DMS114 treated with DMSO at 0.1 percent for 48 hours (cell line): ENCODE measurements at regions not wholly inside any gene's neighbourhood (a gene's known extent, or its start where the extent isn't known, plus 50 kb on each side); places are given as distances from the start of the nearest gene placed in this dataset.

Source experiments
- DNase-seq: peaks from one replicate; lab custom pipeline; 2025; ENCODE audit not compliant: unreplicated experiment; lab: John Stamatoyannopoulos, UW

DNA sequence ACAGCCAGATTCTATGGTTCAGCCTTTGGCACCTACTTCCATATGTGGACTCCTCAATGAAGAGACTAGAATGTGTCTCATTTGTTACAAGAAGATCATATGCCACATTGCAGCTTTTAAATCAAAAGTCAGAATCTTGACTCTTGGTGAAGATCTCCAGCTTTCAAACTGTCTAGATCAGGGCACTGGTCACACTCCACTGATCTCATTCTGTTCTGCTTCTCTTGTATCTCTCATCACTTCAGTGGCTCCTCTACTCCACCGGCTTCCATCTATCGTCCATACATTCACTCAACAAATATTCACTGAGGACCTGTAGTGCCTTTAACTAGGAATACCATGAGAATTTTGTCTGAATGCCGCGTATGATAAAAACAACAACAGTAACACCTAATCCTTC, 203.3 kb upstream of the LPP start:
- no peak for DNase-seq

DNA sequence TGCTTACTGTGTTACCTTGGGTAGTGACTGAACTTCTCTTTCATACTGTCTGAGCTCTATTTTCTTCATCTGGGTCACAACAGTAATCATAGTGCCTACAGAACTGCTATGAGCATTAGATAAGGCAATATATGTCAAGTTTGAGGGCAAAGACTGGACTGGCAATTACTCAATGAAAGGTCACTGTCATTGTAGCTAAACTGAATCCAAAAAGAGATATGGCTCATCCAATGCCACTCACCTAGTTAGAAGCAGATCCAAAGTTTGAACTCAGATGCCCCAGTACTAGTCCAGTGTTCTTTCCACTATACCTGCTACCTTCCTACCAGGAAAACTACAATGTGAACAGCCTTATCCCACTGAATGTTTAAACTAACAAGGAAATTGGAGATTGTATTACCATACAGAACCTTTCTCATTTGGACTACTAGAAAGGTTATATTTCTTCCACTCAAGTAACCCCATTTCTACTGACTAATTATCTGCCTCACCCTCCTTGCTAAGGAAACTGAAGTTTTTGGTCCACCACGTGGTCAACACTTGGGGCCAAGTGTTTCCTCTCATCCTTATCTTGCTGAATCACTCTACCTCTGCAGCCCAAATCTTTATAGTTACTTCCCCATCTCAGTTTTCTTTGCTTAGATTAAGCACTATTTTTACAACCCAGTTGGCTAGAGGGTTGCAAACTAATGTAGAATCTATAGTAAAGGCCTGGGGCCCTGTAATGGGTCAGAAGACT, 202.3 kb upstream of the LPP start:
- no peak for DNase-seq

DNA sequence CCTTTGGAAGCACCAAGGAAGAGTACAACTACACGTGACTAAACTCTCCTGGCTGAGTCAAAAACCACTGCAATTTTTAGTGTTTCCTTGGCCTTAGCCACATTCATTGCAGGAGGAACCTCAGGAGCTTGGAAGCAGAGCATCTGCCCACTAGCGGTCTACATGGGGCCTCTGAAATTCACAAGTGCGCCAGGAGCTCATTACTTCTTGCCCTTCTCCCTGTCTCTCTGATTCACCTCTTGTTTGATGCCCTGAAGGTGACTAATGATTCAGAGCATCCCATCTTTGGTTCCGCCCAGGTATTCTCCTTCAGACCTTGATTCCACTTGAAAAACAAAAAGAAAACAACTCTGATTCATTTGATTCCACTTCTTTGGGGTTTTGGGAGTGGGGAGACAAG, 201.1 kb upstream of the LPP start:
- DNase-seq, result no peak

DNA sequence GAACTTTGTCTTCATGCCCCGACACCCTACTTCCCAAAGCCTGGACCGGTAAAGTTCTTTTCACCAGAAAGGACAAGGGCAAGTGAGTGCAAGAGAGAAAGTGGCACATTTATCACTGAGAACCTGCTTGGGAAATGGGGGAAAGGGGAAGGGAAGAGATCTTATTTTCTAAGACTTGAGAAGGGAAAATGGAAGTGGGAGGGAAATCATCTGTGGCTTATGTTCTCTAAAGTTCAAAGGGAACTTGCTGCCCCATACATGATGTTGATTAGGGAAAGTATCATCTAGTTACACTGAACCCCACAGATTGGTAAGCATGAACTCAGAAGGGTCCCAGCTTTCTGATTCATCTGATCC, 199.5 kb upstream of the LPP start:
- no peak for DNase-seq

DNA sequence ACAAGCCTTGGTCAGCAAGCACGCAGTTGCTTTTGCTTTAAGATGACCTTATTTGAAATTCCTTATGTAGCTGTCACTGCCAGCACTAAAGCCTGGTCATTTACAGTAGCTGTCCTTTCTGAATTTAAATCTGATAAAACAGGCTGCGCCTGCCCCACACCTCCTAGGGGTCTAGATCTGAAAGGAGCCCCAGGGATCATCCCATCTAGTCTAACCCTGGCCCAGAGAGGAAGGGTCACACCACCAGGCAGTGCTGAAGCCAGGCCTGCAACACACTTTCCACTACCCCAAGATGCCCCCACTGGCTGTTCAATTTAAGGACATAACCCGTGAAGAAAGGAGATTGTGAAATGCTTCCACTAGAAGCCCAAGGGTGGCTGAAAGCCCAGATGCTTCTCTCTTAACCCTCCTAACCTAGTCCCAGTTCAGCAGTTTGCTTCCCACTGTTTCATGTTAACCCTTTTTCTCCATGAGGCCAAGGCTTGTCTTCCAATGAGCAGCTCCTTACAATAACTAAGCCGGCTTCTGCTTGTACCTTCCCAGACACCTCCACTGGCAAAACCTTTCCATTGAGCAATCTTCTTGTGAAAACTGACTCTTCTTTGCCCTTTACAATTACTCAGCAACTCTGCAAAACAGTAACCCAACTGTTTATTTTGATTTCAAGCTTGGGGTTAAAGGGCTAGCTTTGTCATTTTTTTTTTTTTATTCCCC, 198.9 kb upstream of the LPP start:
- no peak for DNase-seq

DNA sequence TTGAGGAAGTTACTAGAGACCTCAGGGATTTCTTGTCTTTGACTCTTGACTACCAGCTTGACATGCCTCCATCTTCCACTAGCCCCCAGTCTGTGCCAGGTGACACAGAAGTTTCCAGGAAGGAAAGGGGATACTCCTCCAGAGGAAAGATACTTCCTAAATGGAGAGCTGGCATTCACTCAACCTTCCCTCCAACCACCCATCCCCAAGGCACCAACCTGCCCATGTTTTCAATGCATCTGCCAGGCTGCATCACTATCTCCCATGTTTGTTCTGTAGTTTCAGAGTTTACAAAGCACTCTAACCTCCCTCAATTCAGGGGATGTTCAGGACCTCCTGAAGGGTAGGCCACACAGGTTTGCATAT, 198.4 kb upstream of the LPP start:
- peak; percentile 1 for DNase-seq

DNA sequence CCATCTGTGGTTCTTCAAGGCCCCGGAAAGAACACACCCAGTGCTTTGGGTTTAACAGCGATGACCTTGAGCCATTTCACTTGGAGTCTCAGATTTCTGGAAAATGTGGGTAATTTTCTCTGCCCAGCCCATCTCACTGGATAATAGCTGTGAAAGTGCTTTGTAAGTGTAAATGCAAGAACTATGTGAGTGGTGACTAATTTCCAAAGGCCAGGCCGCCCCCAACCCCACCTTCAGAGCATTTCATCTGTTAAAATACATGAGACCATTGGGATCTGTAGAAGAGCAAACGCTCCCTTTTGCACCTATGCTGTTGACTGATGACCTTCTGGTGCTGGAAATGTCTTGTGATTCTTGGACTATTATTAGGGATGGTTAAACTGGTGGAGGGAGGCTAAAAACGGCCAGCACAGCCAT, 196.8 kb upstream of the LPP start:
- no peak for DNase-seq

DNA sequence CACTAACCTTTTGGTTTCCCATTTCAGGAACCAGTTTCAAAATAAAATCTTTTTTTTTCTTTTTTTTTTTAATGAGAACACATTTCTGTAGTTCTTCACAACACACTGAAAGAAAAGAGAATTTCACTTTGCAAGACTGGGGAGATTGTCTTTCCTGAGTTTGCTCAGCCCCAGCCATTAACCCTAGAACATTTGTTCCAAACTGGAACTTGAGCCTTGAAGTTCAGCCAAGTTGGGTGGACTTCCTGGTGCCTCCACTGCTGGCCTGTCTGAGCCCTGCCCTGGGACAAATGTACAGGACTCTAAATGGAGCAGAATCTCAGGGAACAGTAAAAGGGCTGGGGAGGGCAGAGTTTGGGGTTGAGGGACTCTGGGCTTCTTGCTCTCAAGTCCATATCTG, 196.4 kb upstream of the LPP start:
- DNase-seq, result no peak

DNA sequence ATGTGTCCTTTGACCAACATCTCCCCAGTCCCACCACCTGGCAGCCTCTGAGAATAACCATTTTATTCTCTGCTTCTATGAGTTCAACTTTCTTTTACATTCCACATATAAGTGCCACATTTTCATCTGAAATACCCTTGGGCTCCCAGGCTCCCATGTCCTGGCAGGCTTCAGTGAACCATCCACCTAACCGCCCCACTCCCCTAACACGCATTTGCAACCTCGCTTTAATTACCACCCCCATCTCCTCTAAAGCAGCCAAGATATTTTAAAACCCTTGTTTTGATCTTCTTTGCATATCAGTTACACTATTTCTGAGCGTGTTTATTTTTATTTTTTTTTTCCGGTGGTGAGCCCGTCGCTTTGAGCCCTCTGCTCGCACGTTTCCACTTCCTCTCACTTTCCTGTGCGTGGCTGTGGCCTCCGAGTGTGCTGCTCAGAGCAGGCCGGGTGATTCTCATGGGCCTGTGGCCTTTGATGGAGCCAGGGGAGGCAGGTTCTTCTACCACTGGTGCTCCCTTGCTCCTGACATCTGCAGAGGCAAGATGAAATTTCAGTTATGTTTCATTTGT, 195.4 kb upstream of the LPP start:
- no peak for DNase-seq

DNA sequence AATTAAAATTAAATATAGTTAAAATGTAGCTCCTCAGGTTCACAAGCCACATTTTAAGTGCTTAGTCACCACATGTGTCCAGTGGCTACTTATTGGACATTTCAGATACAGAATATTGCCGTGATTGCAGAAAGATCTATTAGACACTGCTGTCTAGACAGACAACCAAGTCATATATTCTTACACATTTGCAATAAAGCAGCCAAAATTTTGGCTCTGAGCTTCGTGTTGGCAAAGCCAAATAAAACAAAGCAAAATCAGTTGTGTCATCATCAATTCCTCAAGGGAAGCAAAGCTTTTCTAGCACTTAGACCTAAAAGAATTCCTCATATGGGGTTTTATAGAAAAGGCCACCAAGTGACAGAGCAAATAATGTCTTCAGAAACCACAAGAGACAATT, 193.1 kb upstream of the LPP start:
- no peak for DNase-seq

DNA sequence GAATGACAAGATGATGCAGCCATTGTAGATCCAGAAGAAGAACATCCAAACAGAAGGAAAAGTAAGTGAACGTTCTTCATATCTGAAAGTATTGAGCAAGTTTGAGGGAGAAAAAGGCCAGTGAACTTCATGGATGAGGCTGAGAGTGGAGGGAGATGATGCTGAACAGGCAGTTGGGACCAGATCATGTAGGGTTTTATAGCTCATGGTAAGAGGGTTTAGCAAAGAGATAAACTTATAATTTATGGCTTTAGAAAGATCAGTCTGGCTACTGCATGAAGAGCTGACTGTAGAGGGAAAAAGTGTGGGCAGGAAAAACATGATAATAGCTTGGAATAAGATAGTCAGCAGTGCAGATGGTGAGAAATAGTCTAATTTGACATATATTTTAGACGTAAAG, 192.6 kb upstream of the LPP start:
- DNase-seq, result no peak

DNA sequence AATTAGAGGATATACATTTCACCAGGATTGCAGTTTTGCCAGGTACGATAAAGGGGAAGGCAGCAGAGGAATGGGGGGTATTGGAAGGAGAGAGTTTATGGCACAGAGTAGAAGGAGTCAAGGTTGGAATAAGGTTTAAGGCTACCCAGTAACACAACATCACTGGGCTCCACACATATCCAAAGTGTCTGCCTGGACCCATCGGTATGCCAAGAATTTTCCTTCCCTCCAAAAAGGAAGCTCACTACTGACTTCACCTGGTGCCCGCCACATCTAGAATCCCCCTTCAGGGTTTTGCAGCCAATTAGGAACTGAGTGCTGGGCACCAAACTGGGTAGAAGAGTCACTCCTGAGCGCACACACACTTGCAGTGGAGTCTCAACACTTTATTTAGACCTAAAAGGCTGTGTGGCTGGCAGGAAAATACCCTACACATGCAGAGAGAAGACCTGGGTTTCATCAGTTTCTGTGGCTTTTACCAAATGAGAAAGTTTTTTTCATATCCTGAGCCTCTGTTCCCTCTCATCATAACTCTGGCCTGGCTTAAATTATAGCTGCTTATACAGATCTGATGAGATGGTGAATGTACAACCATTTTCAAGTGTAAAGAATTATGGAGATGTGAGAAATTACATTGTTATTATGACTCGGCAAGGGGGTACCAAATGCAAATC, 190.8 kb upstream of the LPP start:
- no peak for DNase-seq

DNA sequence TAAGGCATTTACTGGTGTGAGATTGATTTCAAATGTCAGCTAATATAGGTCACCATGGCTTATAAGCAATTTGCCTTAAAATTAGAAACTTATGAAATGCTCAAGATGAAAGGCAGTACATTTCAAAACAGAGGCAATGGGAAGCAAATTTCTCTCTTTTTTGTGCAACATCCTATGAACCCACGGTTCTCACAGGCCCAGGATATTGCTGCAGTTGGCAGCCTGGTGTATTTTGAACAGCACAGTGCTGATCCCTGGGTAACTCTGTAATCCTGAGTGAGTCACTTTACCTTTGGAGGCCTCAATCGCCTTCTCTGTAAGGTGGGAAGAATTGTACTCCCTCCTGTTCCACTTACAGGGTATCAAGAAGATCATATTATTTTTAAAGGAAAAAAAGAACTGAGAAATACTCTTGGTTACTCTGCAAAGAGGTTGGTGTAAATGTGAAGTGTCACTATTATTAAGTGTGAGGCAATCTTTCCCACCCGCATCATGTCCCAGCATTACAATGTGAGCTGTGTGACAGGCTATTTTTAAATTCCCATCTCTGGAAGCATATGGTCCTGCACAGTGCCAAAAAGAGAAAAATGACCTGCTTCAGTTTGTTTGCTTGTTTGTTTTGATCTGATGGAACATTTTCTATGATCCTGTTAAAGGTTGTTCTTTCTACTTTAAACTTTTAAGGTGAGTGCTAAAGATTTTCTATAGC, 190.1 kb upstream of the LPP start:
- no peak for DNase-seq

DNA sequence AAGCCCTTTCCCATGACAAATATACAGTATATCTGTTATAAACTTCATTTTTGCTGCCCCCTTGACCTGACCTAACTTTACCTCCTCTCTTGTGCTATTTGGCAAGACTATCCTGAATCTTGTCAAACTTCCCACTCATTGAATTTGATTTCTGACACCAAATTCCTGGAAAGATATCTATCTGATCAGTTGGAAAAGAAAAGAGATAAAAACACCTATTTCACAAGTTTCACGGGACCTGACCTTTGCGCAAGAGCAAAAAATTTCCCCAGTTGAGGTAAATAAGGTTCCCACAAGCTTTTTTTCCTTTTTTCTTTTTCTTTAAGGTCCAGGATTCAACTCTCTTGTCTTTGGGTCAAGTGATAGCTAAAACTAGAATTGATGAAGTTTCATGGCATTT, 189.2 kb upstream of the LPP start:
- no peak for DNase-seq

DNA sequence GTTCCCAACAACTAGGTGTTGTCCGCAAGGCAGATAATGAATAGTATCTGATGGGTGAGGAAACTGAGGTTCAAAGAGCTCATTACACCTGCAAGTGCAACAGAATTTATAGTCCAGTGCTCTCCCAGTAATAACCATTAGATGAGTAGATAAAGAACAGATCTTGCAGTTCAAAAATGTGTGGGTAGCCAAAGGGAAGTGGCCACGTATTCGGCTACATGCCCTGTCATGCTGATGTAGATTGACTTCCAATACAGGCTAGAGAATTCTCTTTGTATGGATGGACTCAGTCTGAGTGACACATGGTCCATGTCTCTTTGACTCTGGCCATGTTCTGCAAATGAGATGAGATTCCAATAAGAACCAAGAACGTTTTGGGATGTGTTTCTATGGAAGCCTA, 187.9 kb upstream of the LPP start:
- DNase-seq, result no peak

DNA sequence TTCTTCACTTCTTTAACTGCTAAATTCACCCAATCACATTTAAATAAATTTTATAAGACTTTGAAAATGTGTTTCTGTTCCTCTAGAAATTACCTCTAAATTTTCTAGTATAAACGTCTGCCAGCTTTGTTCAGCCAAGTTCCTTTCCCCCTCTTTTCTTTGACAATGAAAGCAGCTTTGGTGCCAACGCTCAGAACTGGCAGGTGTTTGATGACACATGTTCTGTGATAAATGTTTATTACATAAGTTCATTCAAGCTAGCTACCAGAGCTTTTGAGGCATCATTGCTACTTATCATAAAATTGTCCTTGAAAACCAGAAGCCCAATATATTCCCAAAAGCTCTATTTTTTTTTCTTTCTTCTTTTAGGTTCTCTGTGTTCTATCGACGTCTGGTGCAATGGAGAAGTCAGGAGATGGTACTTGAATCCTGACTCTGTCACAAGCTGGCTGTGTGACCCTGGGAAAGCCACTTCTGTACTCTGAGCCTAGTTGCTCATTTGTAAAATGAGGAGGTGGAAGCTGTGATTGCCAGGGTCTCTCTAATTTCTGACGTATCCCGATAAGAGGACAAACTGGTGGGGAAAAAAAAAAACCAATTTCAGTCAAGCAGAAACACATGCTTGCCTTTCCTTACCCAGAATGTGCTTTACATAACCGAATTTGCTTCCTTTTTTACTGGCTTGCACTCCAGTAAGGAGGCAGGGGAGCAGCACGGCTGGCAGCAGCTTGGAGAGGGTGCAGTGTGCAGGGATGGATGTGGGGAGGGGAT, 187.1 kb upstream of the LPP start:
- no peak for DNase-seq

DNA sequence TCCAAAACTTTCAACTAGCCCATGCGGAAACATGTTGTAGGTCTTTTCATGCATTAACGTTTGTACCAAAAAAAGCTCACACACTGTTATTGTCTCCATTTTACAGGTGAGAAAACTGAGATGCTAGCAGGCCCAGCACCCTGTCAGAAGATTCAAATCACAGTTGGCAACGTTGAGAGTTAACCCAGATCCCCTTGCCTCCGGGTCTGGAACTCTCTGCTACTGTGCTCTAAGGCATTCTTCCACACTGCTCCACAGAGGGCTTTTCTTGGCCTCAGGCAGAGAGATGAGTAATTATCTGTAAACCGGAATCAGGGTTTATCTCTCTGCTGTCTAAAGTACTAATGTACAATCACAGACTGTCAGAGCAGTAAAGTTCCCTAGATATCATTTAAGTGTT, 186.0 kb upstream of the LPP start:
- no peak for DNase-seq

DNA sequence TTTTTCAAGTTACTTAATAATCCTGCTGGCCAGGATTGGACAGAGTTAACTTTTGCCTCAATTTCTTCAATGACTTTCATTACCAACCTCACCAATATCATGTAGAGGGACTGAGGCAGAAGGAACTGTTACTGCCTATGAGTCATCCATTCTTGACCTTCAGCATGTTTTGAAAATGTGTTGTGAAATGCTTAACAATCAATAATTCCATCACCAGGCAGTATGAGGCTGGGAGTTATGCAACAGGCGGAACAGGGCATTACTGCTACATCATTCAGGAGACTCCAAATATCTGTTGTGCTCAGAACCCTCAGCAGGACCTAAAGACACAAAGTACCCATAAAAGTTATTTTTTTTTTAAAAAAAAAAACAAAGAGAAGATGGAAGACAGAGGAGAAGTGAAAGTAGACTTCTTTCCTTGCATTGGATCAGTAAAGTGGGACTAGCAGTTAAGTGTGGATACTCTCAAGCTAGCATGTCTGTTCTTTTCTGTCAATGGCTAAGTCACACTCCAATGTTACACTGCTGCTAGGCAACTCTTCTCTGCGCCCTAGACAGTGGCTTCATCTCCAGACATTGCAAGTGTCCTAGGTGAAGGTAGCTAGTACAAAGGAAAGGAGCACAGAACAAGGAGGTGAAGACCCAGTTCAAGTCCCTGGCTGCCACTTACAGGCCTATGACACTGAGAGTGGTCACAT, 184.9 kb upstream of the LPP start:
- DNase-seq, result no peak

DNA sequence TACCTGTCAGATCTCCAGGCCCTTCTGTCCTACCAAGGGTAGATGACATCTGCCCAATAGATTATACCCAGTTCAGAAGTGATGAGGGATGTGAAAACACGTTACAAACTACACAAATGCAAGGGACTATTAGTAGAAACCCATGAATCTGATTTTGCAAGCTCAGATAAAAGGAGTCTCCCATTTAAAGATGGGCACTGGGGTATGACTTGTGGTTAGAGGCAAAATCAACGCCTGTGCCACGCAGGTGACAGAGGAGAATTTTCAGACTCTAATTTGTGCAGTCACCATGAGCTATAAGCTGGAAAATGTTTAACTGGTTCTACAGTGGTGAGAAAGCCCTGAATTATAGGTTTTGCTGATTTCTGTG, 184.4 kb upstream of the LPP start:
- DNase-seq, result no peak

DNA sequence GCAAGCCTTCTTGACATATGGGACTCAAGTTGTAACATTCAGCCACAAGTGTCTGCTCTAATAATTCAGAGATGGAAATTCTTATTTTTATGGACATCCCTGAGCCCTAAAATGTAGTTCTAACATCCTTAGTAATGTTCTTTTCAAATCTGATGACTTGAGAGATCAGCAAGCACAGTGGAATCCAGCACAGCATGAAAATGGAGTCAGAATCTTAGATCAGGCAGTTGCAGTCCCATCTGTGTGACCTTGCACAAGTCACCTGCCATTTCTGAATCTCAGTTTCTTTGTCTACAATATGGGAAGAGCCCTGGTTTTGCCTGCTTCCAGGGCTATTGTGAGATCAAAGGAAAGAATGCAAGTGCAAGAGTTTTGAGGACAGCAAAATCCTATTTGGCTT, 183.9 kb upstream of the LPP start:
- no peak for DNase-seq
